HG02852 (cell line): ENCODE measurements at regions not wholly inside any gene's neighbourhood (a gene's known extent, or its start where the extent isn't known, plus 50 kb on each side); places are given as distances from the start of the nearest gene placed in this dataset.

ENCODE experiments used
- ATAC-seq: cut with Tn5 transposase; IDR thresholded peaks from one replicate; pipeline ENCODE4 v1.9.1; 2021; ENCODE audit warnings: mild to moderate bottlenecking, moderate library complexity; ENCODE audit not compliant: unreplicated experiment

DNA sequence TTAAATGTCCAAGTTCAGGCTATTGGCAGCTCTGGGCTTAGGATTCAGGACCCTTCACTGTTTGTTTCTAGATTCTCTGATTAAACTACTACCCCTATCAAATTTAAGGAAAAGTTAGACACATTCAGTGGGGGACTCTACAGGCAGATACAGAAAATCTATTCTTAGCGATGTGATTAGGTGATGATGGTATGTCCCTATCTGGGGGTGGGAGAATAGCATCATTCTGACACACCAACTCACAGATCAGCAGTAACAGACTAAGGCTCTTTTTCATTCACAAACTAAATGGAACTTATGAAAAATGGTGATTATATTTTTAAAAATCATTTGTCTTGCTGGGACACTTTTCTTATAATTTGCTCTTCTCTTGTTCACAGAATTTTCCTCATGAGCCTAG lies 232.9 kb upstream of the CDH2 start:
- no peak for ATAC-seq

DNA sequence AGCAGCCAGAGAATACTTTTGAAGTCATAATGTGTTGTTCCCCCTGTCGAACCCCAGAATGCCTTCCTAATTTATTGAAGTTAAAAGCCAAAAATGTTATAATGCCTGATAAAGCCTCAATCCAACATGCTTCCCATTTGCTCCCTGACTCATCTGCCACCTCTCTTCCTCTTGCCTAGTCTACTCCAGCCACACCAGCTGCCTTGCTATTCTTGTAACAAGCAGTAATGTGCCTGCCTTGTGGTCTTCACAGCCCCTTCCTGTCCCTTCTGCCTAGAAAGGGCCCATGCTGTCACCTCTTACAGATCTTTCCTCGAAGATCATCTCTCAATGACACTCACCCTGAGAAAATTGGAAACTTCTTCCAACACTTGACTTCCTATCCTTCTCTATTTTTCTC lies 231.6 kb upstream of the CDH2 start:
- no peak for ATAC-seq

DNA sequence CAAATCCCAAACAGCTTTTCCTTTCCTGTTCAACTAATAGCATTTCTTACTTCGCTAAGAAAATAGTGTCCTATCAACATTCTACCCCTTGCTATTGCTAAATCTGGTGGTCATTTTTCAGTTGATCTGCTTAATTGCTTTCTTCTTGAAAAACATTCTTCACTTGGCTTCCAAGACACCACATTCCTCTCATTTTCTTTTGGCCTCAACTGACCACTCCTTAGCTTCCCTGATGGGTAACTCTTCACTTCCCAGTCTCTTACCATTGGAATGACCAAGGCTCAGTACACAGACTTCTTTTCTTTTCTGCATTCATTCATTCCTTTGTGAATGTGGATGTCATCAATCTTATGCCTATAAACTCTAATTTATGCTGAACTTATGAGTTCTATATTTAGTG lies 230.8 kb upstream of the CDH2 start:
- ATAC-seq, result no peak

- ATAC-seq, result no peak
Measured at GRCh38 chr18:28406533-28406932, 229.6 kb upstream of the CDH2 start.

- no peak for ATAC-seq
Measured at GRCh38 chr18:28404694-28405093, 227.8 kb upstream of the CDH2 start.

DNA sequence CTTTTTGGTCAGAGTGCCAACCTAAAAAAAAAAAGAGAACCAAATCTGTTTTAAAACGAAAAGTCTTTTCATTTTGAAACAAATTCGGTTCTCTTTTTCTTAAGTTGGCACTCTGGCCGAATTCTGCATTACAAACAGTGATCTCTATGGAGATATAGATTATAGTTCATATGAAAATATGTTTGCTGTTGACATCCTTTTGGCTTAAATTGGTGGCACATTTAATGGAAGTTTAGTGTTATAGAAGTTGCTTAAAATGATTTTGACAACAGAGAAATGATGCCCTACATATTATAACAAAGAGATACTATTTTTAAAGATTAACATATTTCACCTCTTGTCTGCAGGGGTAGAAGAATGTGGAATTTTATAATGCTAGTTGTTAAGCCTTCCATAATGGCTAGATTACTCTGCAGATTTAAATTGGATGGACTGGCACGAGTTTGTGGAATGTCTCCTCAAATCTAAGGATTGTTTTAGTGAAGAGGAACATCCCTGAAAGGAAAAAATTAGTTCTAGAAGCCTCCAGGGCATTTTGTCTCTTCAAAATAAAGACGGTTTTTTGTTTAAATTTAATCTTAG lies 222.9 kb upstream of the CDH2 start:
- no peak for ATAC-seq

- no peak for ATAC-seq
Measured at GRCh38 chr18:28398471-28398870, 221.5 kb upstream of the CDH2 start.

DNA sequence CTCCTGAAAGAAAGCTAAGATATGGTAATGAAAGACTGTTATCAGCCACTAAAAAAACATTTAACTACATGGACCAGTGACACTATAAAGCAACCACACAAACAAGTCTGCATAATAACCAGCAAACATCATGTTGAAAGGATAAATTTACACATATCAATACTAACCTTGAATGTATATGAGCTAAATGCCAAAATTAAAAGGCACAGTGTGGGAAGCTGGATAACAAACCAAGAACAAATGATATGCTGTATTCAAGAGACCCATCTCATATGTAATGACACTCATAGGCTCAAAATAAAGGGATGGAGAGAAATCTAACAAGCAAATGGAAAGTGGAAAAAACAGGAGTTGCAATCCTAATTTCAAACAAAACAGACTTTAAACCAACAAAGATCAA lies 213.1 kb upstream of the CDH2 start:
- ATAC-seq, result no peak

- no peak for ATAC-seq
Measured at GRCh38 chr18:28382215-28382879, 205.4 kb upstream of the CDH2 start.

GRCh38 chr18:28372186-28372585 lies 195.3 kb upstream of the CDH2 start:
- ATAC-seq, result no peak

DNA sequence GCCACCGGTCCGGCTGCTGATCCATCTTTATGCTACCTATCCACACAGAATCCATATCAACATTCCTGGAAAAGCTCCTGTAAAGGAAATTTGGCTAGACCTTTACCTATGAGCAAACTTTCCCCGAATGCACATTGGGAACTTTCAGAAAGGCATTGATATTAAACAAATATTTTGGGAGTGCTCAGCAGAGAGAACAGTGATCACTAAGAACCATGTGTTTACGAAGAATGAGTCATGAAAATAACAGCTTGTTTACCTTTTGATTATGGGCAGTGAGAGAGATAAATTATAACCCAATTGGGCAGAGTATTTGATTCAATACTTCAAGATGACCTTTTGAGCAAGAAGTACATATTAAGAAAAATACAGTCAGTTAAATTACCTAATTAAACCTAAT lies 189.7 kb upstream of the CDH2 start:
- ATAC-seq, result no peak

GRCh38 chr18:28365411-28365831 lies 188.5 kb upstream of the CDH2 start:
- no peak for ATAC-seq

DNA sequence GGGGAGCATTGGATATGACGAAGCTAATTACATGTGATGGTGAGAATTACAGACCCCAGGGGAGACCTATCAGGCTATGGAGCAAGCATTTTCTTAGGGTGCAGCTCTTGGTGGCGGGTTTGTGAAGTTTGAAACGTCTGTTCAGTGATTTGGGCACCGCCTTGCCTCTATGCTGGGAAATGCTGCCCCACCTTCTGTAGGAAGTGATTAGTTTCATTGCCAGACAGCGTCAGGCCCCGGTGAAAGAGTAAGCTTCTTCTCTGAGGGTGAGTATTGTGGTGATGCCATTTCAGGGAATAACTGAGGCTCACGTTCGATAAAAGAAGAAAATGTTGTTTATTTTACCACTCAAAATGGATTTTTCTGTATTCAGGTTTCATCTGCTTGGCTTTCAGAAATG lies 186.2 kb upstream of the CDH2 start:
- no peak for ATAC-seq

DNA sequence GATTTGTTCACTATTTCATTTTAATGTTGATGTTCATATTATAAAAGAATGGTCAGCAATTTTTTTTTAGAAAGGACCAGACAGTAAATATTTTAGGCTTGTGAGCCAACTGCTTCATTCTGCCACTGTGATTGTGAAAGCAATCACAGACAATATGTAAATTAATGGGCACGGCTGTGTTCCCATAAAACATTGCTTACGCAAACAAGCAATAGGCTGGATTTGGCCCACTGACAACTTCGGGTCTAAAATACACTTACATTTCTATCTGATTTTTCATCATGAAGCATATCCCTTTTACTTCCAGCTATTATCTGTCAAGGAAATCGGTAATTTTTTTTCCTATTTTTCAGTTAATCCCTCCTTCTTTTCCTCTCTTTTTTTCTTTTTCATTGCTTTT lies 182.2 kb upstream of the CDH2 start:
- no peak for ATAC-seq

- no peak for ATAC-seq
Measured at GRCh38 chr18:28357766-28358401, 181.0 kb upstream of the CDH2 start.

- ATAC-seq, result no peak
Measured at GRCh38 chr18:28350821-28351220, 173.9 kb upstream of the CDH2 start.

DNA sequence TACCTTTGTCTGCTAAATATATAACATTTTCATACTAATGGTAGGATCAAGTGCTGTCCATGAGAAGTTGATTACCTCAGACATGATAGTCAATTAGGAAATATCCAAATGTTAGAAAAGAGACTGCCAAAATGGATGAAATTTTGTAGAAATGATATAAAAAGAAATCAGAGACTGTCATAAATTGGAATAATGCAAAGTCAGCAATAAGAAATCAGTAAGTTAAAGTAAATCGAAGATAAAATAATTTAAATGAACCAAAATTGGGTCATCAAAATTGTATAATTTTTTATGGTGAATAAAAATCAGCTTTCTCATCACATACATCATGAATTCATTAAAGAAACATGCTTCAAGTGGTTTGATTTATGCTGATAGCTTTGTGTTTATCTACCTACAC lies 165.3 kb upstream of the CDH2 start:
- no peak for ATAC-seq

DNA sequence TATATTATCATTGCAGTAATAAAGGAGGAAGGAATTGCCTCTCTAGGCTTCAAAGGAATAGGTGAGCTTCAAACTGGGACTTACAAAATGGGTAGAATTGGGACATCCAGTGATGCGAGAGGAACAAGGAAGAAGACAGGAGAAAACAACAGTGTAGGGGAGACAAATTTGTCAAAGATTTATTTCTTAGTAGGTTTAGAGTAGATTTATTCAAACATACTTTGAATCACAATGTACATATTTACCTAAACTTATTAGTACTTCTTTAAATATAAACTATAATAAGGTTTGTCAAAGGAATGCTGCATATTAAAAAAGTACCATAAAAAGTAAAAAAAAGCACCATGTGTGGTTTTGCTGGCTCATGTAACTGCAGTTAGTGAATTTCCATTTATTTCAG lies 161.4 kb upstream of the CDH2 start:
- ATAC-seq, result no peak

GRCh38 chr18:28334516-28334915 lies 157.6 kb upstream of the CDH2 start:
- no peak for ATAC-seq

- no peak for ATAC-seq
Measured at GRCh38 chr18:28332071-28332470, 155.1 kb upstream of the CDH2 start.

- no peak for ATAC-seq
Measured at GRCh38 chr18:28331551-28331950, 154.6 kb upstream of the CDH2 start.

GRCh38 chr18:28313602-28314001 lies 136.7 kb upstream of the CDH2 start:
- ATAC-seq, result no peak

- no peak for ATAC-seq
Measured at GRCh38 chr18:28288784-28289183, 111.9 kb upstream of the CDH2 start.
